Right lung (tissue), 2 donors: ENCODE measurements at regions not wholly inside any gene's neighbourhood (a gene's known extent, or its start where the extent isn't known, plus 50 kb on each side); places are given as distances from the start of the nearest gene placed in this dataset.

ENCODE experiments used
- DNase-seq, 2 donors: peaks; one replicate each; pipeline ENCODE4 v3.0.0-alpha.2; 2013

DNA sequence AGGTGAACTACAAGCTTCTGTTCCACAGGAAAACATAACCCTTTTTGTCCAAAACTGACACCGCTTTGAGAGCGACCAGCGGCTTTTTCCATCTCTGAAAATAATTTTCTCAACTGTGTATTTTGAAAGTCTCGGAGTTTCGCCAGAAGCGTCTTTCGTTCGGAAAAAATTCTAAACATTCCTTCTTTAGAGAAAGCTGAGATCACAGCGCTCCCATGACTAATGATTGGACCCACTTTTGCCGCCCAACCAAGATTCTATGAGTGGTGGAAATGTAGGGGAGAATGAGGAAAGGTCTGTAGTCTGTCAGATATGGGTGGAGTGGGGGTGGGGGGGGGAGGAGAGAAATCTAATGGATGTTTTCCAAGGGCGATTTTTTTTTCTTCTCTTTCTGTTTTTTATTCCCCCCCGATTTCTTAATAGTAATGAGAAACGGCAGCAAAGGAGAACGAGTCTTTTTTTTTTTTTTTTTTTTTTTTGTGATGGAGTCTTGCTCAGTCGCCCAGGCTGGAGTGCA is 189.3 kb downstream of the TRIM27 start:
- DNase-seq: no peak

DNA sequence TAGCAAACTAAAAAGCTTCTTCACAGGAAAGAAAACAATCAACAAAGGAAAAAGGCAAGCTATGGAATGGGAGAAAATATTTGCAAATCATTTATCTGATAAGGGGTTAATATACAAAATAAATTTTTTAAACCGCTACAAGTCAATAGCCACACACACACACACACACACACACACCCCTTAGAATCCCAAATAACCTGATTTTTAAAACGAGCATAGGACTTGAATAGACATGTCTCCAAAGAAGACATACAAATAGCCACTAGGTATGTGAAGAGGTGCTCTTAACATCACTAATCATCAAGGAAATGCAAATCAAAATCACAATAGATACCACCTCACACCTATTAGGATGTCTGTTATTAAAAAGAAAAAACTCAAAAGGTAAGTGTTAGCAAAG is 187.7 kb downstream of the TRIM27 start:
- DNase-seq: no peak

DNA sequence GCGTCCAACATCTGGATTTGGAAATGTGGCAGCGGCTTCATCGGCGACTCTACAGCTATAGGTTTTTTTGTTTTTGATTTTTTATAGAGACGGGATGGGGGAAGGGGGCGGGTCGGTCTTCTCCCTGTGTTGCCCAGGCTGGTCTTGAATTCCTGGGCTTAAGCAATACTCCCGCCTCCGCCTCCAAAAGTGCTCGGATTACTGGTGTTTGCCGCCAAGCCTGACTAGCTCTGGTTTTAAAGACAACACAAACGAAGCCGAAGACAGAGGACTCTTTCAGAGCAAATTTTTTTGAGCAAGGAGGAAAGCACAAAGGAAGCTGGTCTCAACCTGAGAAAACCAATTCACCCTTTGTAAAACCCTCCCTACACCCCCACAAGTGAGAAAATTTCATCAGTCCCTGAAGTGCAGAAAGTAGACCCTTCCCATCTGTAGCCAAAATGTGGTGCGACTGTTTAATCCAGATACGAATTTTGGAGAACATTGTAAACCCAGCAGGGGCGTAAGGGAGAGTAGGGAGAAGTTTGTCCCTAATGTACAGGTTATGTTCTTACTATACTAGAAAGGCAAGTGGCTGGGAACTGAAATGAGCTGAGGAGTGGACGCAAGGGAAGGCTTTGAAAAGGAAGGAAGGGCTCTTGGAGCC is 185.9 kb downstream of the TRIM27 start:
- no peak for DNase-seq

DNA sequence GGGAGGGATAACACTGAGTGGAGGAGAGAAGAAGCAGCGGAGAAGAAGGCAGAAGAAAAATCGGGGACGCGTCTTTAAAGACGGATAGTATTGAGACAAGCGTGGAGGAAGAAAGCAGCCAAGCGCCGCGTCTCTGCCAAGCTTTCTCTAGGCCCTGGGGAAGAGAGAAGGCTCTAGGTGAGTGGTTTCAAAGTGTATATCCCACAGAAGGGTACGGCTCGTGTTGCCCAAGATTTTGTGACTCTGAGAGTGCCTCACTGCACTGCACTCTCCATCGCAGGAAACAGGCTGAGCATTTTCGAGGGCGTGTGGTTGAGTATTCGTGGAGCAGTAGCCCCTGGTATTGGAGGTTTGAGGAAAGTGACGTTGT is 185.4 kb downstream of the TRIM27 start:
- no peak for DNase-seq

DNA sequence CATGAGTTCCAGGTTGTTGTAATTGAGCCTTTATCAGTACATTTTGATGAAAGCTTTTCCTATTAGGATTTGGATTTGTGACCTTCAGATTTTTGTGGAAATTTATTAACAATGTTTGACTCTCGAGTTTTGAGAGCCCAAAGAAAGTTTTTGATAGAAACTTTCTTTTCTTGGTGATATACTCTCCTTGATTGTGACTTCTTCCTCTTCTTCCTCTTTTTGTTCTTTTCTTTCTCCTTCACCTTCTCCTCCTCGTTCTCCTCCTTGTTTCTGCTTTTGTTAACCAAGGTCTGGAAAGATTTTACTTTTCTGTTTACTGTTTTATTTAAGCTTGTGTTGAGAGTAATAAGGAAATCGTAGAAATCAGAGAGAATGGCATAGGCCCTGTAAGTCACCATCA is 182.4 kb downstream of the TRIM27 start:
- no peak for DNase-seq

DNA sequence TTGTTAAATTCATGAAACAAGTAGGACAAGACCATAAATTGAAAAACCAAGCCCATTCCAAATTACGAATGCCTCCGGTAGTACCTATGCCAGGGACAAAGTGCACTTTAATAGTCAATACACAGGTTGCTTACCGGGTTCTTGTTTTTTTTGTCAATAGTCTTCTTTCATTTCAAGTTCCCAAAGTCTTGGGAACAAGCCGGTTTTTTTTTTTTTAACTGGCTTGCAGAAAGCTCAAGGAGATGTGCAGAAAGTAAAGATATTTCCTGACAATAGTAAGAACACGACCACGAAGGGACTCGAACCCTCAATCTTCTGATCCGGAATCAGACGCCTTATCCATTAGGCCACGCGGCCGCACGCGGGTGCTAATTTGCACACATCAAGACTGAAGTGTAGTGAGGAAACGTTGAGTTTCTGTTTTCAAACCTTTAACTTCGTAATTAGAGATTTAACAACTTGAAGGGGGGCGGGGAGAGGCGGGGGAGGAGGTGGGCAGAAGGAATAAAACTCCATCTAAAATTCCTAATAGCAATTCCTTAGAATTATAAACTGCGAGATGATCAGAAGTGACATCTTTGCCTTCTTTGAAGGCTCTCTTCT is 181.0 kb downstream of the TRIM27 start:
- DNase-seq: no peak

DNA sequence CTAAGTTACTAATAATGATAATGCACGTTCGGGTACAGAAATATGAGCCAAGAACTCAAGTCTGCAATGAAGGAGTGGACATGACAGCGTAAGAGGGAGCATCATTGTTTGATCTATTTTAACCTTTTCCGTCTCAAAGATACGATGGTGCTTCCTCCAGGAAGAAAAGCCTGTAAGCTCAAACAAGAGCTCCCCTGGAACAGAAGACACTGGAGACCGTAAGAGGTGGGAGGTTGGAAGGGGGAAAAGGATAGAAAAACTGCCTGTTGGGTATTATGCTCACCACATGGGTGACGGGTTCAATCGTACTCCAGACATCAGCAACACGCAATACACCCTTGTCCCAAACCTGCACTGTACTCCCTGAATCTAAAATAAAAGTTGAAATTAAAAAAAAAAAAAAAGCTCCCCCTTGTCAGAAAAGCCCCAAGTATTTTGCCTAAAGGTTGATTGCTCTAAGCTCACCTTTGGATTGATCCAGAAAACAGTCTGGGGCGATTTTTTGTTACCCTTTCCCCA is 180.5 kb downstream of the TRIM27 start:
- DNase-seq: no peak

DNA sequence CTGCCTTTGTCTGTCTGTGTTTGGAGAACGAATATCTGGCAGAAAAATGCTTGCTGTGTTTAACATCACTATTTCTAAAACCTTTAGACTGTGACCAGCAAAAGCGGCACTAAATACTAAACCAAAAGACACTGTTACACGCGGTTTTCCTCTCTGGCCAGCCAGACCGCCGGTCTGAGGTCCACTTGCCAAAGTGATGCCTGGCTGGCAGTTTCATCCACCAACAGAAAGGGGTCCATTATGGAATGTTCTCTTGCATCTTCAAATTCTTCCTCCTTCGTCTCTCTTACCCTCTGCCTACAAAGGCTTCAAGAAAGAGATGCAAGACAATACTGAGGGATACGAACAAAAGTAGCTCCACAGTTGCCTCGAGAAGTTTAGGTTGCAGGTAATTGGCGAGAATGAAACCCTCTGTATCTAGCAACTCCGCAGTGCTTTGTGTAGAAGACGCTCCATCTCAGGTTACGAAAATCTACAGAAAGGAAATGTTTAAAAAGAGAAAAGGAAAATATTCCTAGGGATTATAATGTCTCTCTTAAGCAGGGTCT is 176.6 kb downstream of the TRIM27 start:
- DNase-seq: no peak

DNA sequence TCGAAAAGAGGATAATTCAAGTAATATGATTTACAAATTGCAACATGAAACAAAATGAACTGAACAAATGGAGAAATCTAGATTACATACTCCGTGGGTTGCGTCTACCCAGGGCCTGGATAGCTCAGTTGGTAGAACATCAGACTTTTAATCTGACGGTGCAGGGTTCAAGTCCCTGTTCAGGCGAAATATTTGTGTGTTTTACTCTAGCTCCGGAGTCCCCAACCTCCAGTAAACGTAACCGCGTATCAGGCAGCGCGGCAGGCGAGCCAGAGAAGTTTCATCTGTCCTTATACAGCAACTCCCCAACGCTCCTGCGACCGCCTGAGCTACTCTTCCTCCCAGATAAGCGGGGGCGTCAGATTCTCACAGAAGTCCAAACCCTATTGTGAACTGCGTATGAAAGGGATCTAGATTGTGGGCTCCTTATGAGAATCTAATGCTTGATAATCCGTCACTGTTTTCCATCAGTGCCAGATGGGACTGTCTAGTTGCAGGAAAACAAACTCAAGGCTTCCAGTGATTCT is 176.1 kb downstream of the TRIM27 start:
- DNase-seq: no peak

DNA sequence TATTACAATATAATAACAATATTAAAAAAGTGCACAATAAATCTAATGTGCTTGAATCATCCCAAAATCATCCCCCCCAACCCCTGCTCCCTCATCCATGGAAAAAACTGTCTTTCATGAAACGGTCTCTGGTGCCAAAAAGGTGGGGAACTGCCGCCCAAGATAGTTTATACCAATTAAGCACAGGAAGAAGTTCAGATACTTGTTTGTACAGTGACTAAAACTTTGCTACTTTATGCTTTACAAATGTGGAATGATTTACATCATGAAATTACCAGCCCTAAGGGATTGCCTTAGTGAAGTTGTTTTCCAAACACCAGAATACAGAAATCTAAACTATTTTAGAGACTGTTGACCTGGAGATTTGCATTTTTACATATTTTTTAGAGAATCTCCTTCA is 175.6 kb downstream of the TRIM27 start:
- no peak for DNase-seq

DNA sequence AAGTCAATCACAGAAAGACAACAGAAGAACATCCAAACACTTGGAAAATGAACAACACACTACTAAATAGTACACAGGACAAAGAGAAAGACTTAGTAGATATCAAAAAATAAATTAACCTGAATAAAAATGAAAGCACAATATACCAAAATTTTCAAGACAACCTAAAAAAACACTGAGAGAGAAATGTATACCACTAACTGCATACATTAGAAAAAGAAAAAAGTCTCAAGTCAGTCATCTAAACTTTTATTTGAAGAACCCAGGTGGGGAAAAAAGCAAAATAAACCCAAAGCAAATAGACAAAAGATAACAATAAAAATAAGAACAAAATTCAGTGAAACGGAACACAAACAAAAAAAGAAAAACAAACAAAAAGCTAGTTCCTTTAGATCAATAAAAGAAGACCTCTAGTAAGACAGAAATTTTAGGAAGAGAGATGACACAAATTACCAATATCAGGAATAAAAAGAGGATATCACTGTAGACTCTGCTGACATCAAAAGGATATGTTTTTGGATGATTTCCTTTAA is 172.8 kb downstream of the TRIM27 start:
- no peak for DNase-seq

DNA sequence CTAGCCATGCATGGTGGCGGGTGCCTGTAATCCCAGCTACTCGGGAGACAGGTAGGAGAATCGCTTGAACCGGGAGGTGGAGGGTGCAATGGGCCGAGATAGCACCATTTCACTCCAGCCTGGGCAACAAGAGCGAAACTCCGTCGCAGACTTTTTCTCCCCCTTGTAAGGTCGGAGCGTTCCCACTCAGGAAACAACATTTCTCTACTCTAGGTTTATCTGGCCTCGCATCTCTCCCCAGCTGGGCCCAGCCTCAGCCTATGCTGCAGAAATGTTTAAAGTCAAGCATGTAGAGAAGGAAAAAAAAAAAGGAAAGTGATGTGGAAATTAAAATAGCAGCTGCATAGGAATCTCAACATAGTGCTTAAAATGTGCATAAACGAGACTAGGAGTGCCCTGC is 172.3 kb downstream of the TRIM27 start:
- no peak for DNase-seq

DNA sequence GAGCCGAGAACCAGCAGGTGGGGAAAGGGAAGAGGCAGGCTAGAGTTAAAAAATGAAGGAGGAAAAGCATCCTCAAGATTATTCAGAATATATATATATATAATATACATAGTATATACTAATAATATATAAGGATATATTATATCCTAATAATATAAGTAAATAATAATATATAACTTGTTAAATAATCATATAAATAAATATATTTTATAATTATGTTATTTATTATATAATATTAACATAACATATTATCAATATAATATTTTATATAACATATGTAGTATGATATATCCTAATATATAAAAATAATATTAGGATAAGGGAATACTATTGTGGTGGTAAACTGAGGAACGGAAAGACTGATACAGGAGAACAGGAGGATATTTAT is 171.8 kb downstream of the TRIM27 start:
- no peak for DNase-seq

DNA sequence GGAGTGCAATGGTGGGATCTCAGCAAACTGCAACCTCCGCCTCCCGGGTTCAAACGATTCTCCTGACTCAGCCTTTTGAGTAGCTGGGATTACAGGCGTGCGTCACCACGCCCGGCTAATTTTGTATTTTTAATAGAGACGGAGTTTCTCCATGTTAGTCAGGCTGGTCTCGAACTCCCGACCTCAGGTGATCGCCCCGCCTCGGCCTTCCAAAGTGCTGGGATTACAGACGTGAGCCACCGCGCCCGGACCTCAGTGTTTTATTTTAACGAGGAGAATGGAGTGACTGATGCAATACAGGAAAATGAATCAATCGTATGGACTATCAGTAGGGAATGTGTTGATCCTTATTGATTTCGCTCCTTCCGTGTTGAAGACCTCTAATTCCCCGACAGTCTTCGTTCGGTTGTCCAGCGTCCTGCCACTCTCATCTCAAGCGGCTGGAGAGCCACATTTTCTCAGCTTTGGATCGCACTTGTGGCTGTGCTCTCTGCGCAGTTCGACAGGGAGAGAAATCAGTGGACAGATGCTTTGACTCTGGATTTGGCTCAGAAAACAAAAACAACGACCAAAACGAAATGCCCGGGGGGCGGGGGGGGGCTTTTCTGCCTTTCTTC is 166.2 kb downstream of the TRIM27 start:
- no peak for DNase-seq

DNA sequence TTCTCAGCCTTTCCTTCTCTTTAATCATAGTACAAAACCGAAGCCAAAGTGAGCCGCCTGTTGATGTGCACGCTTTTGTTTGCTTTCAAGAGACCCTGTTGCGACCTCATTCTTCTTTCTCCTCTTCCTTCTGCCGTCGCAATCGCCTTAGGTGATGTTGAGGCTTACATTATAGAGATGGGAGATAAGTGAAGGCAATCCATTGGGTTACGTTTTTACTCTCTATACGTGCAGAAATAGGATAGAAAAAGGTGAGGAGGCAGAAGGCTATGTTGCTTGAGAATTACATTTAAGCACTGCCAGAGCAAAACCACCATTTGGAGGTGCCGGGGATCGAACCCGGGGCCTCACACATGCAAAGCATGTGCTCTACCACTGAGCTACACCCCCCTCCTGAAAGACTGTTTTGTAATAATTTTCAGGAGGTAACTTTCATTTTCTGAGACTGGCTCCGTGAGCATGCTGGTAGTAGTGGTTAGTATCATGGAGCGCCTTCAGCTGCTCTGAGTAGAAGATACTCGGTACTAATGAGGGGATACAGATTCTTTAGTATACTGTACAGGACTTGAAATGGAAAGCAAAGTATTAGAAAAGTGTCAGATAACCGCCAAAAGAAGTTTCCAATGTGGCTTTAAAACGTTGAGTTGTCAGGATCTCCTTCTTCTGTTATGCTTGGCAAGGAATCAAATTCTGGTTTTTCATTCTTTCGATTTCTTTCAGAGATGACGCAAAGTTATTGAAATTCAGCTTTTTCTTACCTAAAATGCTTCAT is 165.6 kb downstream of the TRIM27 start:
- no peak for DNase-seq

DNA sequence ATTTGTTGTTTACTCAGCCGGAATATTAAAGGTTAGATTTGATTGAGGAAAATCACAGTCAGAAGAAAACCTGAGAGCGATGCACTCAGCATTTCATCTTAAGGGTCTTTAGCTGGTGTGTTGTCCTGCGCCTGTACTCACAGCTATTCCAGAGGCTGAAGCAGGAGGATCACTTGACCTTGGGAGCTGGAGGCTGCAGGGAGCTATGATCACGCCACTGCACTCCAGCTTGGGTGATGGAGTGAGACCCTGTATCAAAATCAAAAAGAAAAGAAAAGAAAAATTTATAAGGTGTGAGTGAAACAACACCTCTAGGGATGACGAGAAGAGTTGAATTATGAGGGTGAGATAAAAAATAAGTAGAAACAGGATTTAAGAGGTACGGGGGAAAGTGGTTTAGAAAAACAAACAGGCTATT is 165.0 kb downstream of the TRIM27 start:
- no peak for DNase-seq

DNA sequence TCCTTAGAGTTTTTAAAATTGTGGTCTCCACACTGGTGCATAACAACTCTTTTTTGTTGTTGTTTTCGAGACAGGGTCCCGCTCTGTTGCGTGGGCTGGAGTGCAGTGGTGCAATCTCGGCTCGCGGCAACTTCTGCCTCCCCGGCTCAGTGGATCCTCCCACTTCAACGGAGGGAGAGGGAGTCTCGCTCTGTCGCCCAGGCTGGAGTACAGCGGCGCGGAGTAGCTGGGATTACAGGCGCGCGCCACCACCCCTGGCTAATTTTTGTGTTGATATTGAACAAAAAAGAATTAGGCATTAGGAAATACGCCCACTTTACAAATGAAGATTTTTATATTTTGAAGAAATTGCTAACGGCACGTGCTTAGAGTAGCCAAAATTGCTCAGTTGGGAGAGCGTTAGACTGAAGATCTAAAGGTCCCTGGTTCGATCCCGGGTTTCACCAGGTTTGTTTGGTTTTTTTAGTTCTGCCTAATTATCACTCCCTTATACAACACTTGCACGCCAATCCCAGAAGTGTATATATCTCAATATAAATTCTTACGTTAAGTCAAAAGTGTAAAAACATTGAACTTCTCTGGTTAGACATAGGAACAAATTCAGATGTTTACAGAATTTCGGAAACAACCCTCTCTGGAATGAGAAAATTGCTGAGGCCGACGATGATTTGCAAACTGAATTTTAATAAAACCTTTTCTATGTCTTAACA is 159.6 kb downstream of the TRIM27 start:
- DNase-seq: no peak

DNA sequence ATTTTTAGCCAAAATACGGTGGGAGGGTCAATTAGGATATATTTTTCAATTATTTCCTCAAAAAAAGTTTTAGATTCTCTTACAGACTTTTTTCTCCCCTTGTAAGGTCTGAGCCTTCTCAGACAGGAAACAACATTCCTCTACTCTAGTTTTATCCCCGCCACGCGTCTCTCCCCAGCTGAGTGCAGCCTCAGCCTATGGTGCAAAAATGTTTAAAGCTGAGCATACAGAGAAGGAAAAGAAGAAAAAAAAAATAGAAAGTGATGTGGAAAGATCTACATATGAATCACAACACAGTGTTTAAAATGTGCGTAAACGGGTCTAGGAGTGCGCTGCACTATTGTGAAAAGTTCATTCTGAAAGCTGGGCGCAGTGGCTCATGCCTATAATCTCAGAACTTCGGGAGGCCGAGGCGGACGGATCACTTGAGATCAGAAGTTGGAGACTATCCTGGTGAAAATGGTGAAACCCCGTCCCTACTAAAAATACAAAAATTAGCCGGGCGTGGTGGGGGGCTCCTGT is 159.0 kb downstream of the TRIM27 start:
- no peak for DNase-seq

DNA sequence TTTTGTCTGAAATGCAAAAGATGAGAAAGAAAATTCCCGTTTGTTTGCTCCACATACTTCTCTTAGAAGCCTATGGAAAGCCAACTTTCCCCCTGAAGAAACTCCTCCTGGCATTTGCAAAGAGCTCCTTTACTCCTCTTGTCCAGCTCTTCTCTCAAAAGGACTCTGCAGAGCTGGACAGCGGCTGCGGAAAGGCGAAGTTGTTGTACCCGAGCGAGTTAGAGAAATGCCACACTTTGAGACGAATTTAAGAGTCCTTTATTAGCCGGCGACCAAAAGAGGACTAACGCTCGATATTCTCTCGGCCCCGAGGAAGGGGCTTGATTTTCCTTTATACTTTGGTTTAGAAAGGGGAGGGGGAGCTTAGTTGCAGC is 157.8 kb downstream of the TRIM27 start:
- DNase-seq: no peak

DNA sequence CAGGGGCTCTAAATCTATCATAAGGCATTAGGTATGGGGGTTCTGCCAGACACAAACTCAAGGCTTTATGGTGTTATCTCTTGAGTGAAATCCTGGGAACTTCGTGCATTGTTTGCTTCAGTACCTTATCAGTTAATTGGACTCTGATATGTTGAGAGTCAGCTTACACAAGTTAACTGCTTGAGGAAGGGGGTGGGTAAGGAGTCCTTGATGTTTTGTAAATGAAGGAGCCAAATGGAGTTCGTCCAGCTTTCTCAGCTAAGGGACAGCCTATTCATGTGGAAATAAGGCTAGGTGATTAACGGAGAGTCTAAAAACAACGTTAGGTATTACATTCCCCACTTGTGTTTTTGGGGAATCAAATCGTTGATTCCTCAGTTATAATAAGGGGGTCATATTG is 157.4 kb downstream of the TRIM27 start:
- DNase-seq: no peak

DNA sequence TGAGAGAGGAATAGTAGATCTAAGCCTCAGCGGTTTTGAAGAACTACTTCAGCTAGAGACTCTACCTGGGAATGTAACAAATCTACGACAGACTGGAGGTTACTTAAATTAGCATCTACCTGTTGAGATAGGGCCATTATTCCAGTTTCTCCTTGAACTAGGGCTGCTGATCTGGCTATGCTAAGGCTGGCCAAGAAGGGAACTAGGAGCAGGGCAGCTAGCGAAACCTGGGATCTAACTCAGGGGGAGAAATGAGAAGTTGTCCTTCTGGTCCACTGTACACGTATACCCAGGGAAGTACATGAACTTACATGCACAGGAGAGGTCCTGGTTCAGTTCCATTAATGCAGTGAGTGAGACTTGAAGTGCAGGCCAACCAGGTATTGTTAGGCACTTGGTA is 156.7 kb downstream of the TRIM27 start:
- DNase-seq: no peak
